ENCODE measurements at regions not wholly inside any gene's neighbourhood (a gene's known extent, or its start where the extent isn't known, plus 50 kb on each side); places are given as distances from the start of the nearest gene placed in this dataset.

DNA sequence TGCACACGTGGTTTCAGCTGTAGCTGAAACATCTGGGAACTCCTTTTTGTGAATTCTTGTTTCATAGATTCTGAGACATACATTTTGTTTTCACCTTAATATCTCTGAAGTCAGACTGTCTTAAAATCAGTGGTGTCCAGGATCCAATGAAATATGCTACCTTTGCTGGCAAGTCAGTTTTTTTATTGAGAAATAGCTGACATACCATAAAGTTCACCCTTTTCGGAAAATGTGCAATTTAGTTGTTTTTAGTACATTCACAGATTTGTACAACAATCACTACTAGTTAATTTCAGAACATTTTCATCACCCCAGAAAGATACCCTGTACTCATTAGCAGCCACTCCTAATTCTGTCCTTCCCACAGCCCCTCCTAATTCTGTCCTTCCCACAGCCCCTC, 243.7 kb downstream of the GLI2 start:
- H3K79me2 ChIP-seq (ENCODE audit: low read depth): no peaks in the 10 kb centered on the region
- H2AFZ ChIP-seq: no peak overlapping the region
- H3K27me3 ChIP-seq (ENCODE audit: insufficient read depth, low read depth): peaks cover 27% of the 10 kb centered on the region; the same call in 1 of the 2 replicates
- no peak for DNase-seq
- no peaks in the 10 kb centered on the region; the same call in 1 of the 2 replicates for H3K4me1 ChIP-seq (replicated peaks; ENCODE audit: insufficient read depth)
- no peak overlapping the region for H3K4me3 ChIP-seq
- no peaks in the 10 kb centered on the region for H4K20me1 ChIP-seq (ENCODE audit: insufficient read depth)
- BruUV-seq (replicated peaks): no TSS peak
- POLR2A ChIA-PET (ENCODE audit: unreplicated experiment): no interaction called here
- no peaks in the 10 kb centered on the region for H3K9me3 ChIP-seq (ENCODE audit: insufficient read depth, low read depth)
- TF ChIP-seq EZH2 (IDR thresholded peaks at IDR 0.05; ENCODE audit: low read depth): no peak
- TF ChIP-seq, protein P1, sequence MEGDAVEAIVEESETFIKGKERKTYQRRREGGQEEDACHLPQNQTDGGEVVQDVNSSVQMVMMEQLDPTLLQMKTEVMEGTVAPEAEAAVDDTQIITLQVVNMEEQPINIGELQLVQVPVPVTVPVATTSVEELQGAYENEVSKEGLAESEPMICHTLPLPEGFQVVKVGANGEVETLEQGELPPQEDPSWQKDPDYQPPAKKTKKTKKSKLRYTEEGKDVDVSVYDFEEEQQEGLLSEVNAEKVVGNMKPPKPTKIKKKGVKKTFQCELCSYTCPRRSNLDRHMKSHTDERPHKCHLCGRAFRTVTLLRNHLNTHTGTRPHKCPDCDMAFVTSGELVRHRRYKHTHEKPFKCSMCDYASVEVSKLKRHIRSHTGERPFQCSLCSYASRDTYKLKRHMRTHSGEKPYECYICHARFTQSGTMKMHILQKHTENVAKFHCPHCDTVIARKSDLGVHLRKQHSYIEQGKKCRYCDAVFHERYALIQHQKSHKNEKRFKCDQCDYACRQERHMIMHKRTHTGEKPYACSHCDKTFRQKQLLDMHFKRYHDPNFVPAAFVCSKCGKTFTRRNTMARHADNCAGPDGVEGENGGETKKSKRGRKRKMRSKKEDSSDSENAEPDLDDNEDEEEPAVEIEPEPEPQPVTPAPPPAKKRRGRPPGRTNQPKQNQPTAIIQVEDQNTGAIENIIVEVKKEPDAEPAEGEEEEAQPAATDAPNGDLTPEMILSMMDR (conservative IDR thresholded peaks at IDR 0.05): no peak
- no peak overlapping the region for H3K4me2 ChIP-seq
- no peak overlapping the region for H3K27ac ChIP-seq
- no peaks in the 10 kb centered on the region for H3K36me3 ChIP-seq (ENCODE audit: low read depth)
- no peaks in the 10 kb centered on the region for H3K9me2 ChIP-seq (ENCODE audit: insufficient read depth)
- intact Hi-C loops (cut with micrococcal nuclease; ENCODE audit: unreplicated experiment): no loop called here
- peaks cover 4% of the 10 kb centered on the region; the same call in 1 of the 2 replicates for H3F3A ChIP-seq (ENCODE audit: insufficient read depth, low read depth)
- CTCF ChIA-PET: no interaction called here

DNA sequence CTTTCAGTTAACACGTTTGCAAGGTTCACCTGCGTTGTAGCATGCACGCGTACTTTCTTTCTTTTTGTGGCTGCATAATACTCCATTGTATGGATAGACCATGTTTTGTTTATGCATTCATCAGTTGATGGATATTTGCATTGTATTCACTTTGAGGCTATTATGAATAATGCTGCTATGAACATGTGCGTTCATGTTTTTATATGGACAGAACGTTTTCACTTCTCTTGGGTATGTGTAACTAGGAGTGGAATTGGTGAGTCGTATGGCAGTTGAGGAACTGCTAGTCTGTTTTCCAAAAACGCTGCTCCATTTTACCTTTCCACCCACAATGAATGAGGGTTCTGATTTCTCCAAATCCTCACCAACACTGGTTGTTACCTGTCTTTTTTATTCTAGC, 244.3 kb downstream of the GLI2 start:
- Histone ChIP-seq H4K20me1 (ENCODE audit: insufficient read depth) (no peaks in the 10 kb centered on the region), H2AFZ (no peak overlapping the region), H3K9me2 (ENCODE audit: insufficient read depth) (no peaks in the 10 kb centered on the region), H3K9me3 (ENCODE audit: insufficient read depth, low read depth) (no peaks in the 10 kb centered on the region), H3K4me1 (replicated peaks; ENCODE audit: insufficient read depth) (no peaks in the 10 kb centered on the region; the same call in 1 of the 2 replicates), H3K36me3 (ENCODE audit: low read depth) (no peaks in the 10 kb centered on the region), H3K79me2 (ENCODE audit: low read depth) (no peaks in the 10 kb centered on the region), H3K4me3 (no peak overlapping the region), H3K27me3 (ENCODE audit: insufficient read depth, low read depth) (peaks cover 30% of the 10 kb centered on the region; the same call in 1 of the 2 replicates), H3K4me2 (no peak overlapping the region), H3K27ac (no peak overlapping the region), H3F3A (ENCODE audit: insufficient read depth, low read depth) (peaks cover 4% of the 10 kb centered on the region; the same call in 1 of the 2 replicates)
- DNase-seq: no peak
- intact Hi-C loops (cut with micrococcal nuclease; ENCODE audit: unreplicated experiment): no loop called here
- no peak for TF ChIP-seq EZH2 (IDR thresholded peaks at IDR 0.05; ENCODE audit: low read depth)
- TF ChIP-seq, protein P1 (conservative IDR thresholded peaks at IDR 0.05): no peak
- ChIA-PET POLR2A (ENCODE audit: unreplicated experiment) (no interaction called here), CTCF (no interaction called here)
- no TSS peak for BruUV-seq (replicated peaks)

DNA sequence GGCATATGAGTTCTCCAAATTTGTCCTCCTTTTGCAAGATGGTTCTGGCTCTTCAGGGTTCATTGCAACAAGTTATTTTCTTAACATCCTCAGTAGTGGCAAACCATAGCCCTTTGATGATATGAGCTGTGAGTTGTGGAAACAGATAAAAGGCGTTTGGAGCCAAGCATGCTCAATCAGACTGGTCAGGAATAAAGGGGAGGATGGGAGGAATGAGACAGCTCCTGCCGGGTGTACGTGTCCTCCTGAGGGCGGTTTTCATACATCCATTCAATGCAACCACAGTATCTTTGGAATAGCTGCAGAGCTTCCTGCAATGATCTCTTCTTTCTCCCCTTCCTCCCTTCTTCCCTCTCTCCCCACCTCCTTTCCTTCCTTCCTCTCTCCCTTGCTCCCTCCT, 245.8 kb downstream of the GLI2 start:
- no peak for DNase-seq
- CTCF ChIA-PET: no interaction called here
- no peak for TF ChIP-seq EZH2 (IDR thresholded peaks at IDR 0.05; ENCODE audit: low read depth)
- TF ChIP-seq, protein P1 (conservative IDR thresholded peaks at IDR 0.05): no peak
- Histone ChIP-seq H3K36me3 (ENCODE audit: low read depth) (no peaks in the 10 kb centered on the region), H3K4me1 (replicated peaks; ENCODE audit: insufficient read depth) (no peaks in the 10 kb centered on the region; the same call in 1 of the 2 replicates), H3K79me2 (ENCODE audit: low read depth) (no peaks in the 10 kb centered on the region), H4K20me1 (ENCODE audit: insufficient read depth) (no peaks in the 10 kb centered on the region), H3K4me3 (no peak overlapping the region), H2AFZ (no peak overlapping the region), H3K9me3 (ENCODE audit: insufficient read depth, low read depth) (no peaks in the 10 kb centered on the region), H3K4me2 (no peak overlapping the region), H3K27ac (no peak overlapping the region), H3K9me2 (ENCODE audit: insufficient read depth) (no peaks in the 10 kb centered on the region), H3F3A (ENCODE audit: insufficient read depth, low read depth) (peaks cover 4% of the 10 kb centered on the region; the same call in 1 of the 2 replicates), H3K27me3 (ENCODE audit: insufficient read depth, low read depth) (peaks cover 26% of the 10 kb centered on the region; the same call in 1 of the 2 replicates)
- intact Hi-C loops (cut with micrococcal nuclease; ENCODE audit: unreplicated experiment): no loop called here
- no TSS peak for BruUV-seq (replicated peaks)
- POLR2A ChIA-PET (ENCODE audit: unreplicated experiment): no interaction called here
